ENCODE measurements at regions not wholly inside any gene's neighbourhood (a gene's known extent, or its start where the extent isn't known, plus 50 kb on each side); places are given as distances from the start of the nearest gene placed in this dataset.

DNA sequence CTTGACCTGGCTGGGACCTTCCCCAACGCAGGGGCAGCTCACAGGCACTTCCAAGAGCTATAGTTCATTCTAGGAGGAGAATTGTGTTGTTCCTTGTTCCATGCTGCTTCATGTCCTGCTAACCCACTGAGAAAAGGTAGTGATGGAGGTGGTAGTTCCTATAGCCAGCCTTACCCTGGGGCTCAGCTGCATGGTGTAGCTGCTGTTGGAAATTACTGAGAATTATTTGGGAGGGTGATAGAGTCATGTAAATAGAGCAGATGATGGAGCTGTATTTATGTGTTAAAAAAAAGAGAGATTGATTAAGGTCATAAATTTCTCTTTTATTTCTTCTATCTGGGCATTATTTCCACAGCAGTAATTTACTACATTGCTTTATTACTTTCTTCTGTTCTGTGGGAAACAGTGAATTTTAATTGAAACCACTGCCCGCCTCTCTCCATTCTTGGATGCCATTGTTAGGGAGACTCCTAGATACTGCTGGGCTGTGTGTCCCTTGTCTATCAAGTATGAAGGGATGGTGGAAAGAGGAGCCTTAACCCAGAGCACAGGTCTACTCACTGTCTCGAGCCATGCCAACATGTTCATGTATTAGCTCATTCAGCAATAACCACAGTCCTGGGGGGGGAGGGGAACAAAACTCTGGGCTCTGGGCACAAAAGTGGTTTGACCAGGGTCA lies 309.2 kb downstream of the FAT3 start:
- TF ChIP-seq, protein P1, sequence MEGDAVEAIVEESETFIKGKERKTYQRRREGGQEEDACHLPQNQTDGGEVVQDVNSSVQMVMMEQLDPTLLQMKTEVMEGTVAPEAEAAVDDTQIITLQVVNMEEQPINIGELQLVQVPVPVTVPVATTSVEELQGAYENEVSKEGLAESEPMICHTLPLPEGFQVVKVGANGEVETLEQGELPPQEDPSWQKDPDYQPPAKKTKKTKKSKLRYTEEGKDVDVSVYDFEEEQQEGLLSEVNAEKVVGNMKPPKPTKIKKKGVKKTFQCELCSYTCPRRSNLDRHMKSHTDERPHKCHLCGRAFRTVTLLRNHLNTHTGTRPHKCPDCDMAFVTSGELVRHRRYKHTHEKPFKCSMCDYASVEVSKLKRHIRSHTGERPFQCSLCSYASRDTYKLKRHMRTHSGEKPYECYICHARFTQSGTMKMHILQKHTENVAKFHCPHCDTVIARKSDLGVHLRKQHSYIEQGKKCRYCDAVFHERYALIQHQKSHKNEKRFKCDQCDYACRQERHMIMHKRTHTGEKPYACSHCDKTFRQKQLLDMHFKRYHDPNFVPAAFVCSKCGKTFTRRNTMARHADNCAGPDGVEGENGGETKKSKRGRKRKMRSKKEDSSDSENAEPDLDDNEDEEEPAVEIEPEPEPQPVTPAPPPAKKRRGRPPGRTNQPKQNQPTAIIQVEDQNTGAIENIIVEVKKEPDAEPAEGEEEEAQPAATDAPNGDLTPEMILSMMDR (IDR thresholded peaks at IDR 0.05; ENCODE audit: borderline replicate concordance, extremely low read depth, low read length, poor library complexity, severe bottlenecking): no peak
- TF ChIP-seq EZH2 (IDR thresholded peaks at IDR 0.05; ENCODE audit: borderline replicate concordance, low read depth, low read length, severe bottlenecking): no peak
